HL-60 (cell line): ENCODE measurements at regions not wholly inside any gene's neighbourhood (a gene's known extent, or its start where the extent isn't known, plus 50 kb on each side); places are given as distances from the start of the nearest gene placed in this dataset.

Experiments
- CTCF ChIP-seq: IDR thresholded peaks from one replicate; pipeline ENCODE4 v1.5.1; 2011; ENCODE audit warnings: low read length, control low read depth, inconsistent platforms; ENCODE audit not compliant: insufficient read depth
- GABPA ChIP-seq: IDR thresholded peaks from 2 replicates; pipeline ENCODE4 v1.6.1; 2012; ENCODE audit warnings: low read depth
- POLR2AphosphoS5 ChIP-seq: IDR thresholded peaks from 2 replicates; pipeline ENCODE4 v1.6.1; 2012; ENCODE audit warnings: low read depth
- REST ChIP-seq: IDR thresholded peaks from 2 replicates; pipeline ENCODE4 v1.6.1; 2012; ENCODE audit warnings: low read depth; ENCODE audit not compliant: insufficient replicate concordance
- SPI1 ChIP-seq: IDR thresholded peaks from 2 replicates; pipeline ENCODE4 v1.6.1; 2012; ENCODE audit warnings: low read depth, mild to moderate bottlenecking, borderline replicate concordance

GRCh38 chr2:198351647-198352046 lies 547.3 kb downstream of the PLCL1 start:
- TF ChIP-seq CTCF (no peak), REST (no peak), POLR2AphosphoS5 (no peak), SPI1 (no peak), GABPA (no peak)
